GM12875 (cell line): ENCODE measurements at regions not wholly inside any gene's neighbourhood (a gene's known extent, or its start where the extent isn't known, plus 50 kb on each side); places are given as distances from the start of the nearest gene placed in this dataset.
"Not testable (repeated sequence)": the region's sequence is repeated elsewhere in the genome, so short reads cannot be mapped to it uniquely, and the experiment has no call there.

Source experiments
- H3K4me3 ChIP-seq: one replicate; pipeline ENCODE4 v1.5.1; 2011; ENCODE audit warnings: low read depth, low read length, control low read depth
- CTCF ChIP-seq: IDR thresholded peaks from 2 replicates; pipeline ENCODE4 v1.5.1; 2011; ENCODE audit warnings: low read depth, mild to moderate bottlenecking, control low read depth, inconsistent platforms, low read length, moderate library complexity, borderline replicate concordance; ENCODE audit not compliant: insufficient read depth

GRCh38 chr1:68917456-68917855 lies 420.6 kb upstream of the DEPDC1 start:
- no peak overlapping the region for H3K4me3 ChIP-seq
- no peak for TF ChIP-seq CTCF

GRCh38 chr1:68918563-68918962 lies 421.7 kb upstream of the DEPDC1 start:
- no peak for TF ChIP-seq CTCF
- H3K4me3 ChIP-seq: no peak overlapping the region

GRCh38 chr1:68919075-68919474 lies 422.2 kb upstream of the DEPDC1 start:
- no peak overlapping the region for H3K4me3 ChIP-seq
- no peak for TF ChIP-seq CTCF

- H3K4me3 ChIP-seq: not testable (repeated sequence)
Measured at GRCh38 chr1:68923475-68924088, 426.7 kb upstream of the DEPDC1 start.

- no peak overlapping the region for H3K4me3 ChIP-seq
- TF ChIP-seq CTCF: no peak
Measured at GRCh38 chr1:68930101-68930500, 433.2 kb upstream of the DEPDC1 start.

GRCh38 chr1:68936530-68936929 lies 439.6 kb upstream of the DEPDC1 start:
- H3K4me3 ChIP-seq: no peak overlapping the region
- TF ChIP-seq CTCF: no peak

- H3K4me3 ChIP-seq: no peak overlapping the region
Measured at GRCh38 chr1:68938051-68938666, 441.3 kb upstream of the DEPDC1 start.

More at GRCh38 chr1:68938051-68938666, 441.3 kb upstream of the DEPDC1 start:
- no peak for TF ChIP-seq CTCF
